ENCODE measurements at regions not wholly inside any gene's neighbourhood (a gene's known extent, or its start where the extent isn't known, plus 50 kb on each side); places are given as distances from the start of the nearest gene placed in this dataset.

DNA sequence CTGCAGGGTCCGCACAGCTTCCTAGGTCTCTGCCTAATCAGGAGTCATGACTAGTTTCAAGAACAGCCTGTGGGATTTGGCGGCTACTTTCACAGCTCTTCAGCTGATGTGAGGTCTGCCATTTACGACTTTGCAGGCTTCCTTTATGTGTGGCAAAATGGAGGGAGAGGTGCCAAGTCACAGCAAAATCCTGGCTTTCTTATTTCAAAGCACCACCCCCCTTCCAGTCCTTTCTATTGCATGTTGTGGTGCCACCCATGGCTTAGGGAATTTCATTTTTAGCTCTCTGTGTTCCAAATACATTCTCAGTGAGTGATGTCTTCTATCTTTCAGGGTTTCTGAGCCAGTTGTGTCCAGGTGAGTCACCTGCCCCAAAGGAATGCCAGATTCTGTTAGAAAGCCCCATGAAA is 75.1 kb upstream of the WLS start:
- H3K9me3 ChIP-seq (ENCODE audit: control insufficient read depth in 2 of 2, insufficient read depth in 1 of 2, low read depth in 1 of 2, low read length in 1 of 2) = no peaks in the 10 kb centered on the region
- H3K36me3 ChIP-seq (ENCODE audit: control insufficient read depth in 2 of 2, insufficient read depth in 2 of 2, low read length in 1 of 2) = no peaks in the 10 kb centered on the region
- no peaks in the 10 kb centered on the region for H3K4me1 ChIP-seq (ENCODE audit: control insufficient read depth in 2 of 2, insufficient read depth in 2 of 2, low read length in 1 of 2)
- H3K27ac ChIP-seq (ENCODE audit: low read depth in 2 of 2, low read length in 1 of 2) = peak overlapping the region; percentile 1 to 60
- WGBS, 2 donors = 44 to 51% methylated on average over 3 of the region's 3 CpGs
- no peaks in the 10 kb centered on the region for H3K27me3 ChIP-seq (ENCODE audit: control insufficient read depth in 1 of 2, insufficient read depth in 2 of 2, low read length in 2 of 2)
- no peak overlapping the region for H3K4me3 ChIP-seq (ENCODE audit: low read depth in 1 of 2, low read length in 2 of 2)

DNA sequence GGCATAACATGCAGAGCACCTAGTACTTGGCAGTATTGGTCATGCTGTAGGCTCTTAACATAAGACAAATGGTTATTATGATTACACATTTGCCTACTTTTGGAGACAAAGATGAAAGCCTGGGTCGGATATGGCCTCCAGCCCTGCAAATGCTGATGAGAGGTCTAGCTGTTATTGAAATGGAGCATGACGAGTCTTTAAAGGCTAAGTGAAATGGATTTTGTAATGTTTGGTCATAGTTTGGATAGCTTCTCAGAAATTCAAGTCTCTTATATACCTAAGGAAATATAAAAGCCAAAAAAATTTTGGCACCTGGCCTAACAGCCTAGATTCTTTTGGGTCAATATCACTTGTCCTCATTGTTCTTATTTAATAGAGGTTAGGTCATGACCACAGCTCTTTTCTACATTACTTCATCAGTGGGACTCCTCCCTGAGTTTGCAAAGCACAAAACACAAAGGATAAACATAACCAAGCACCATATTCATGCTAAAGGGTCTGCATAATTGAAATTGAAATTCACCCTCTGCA is 69.2 kb upstream of the WLS start:
- 43 to 60% methylated on average over 2 of the region's 2 CpGs for WGBS, 2 donors
- Histone ChIP-seq H3K27ac (ENCODE audit: low read depth in 2 of 2, low read length in 1 of 2) (no peak overlapping the region), H3K4me1 (ENCODE audit: control insufficient read depth in 2 of 2, insufficient read depth in 2 of 2, low read length in 1 of 2) (no peaks in the 10 kb centered on the region), H3K27me3 (ENCODE audit: control insufficient read depth in 1 of 2, insufficient read depth in 2 of 2, low read length in 2 of 2) (no peaks in the 10 kb centered on the region), H3K9me3 (ENCODE audit: control insufficient read depth in 2 of 2, insufficient read depth in 1 of 2, low read depth in 1 of 2, low read length in 1 of 2) (no peaks in the 10 kb centered on the region), H3K36me3 (ENCODE audit: control insufficient read depth in 2 of 2, insufficient read depth in 2 of 2, low read length in 1 of 2) (no peaks in the 10 kb centered on the region), H3K4me3 (ENCODE audit: low read depth in 1 of 2, low read length in 2 of 2) (no peak overlapping the region)

DNA sequence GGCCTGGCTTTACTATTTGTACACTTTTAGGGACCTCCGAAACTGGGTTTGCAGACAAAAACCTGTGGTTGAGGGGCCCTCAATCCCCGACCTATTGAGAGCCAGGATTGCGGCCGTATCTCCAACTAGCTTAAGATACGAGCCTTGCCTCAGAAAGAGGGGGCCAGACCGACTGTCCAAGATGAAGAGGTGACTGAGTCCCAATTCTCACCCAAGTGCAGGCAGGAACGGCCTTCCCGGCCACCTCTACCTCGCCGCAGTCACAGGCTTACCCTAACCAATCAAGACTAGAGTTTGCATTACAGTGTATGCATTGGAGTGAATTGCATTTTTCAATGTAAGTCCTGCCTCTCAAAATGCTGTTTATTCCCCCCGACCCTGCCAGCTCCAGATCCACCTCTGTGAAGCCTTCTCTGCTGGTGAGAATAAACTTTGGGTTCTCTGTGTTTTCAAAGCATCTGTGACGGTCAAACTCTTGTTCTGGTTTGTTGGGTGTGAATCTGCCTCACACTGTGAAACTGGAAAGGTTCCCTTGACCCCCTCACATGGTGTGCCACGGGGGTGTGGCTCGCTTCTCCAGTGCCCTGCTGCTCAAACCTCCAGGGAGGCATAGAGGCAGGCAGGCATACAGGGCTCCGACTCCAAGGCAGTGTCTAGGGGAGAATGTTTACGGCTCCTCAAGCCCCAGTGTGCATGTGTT is 62.2 kb upstream of the WLS start:
- Histone ChIP-seq H3K9me3 (ENCODE audit: control insufficient read depth in 2 of 2, insufficient read depth in 1 of 2, low read depth in 1 of 2, low read length in 1 of 2) (no peaks in the 10 kb centered on the region), H3K27ac (ENCODE audit: low read depth in 2 of 2, low read length in 1 of 2) (no peak overlapping the region), H3K4me1 (ENCODE audit: control insufficient read depth in 2 of 2, insufficient read depth in 2 of 2, low read length in 1 of 2) (no peaks in the 10 kb centered on the region), H3K4me3 (ENCODE audit: low read depth in 1 of 2, low read length in 2 of 2) (no peak overlapping the region), H3K36me3 (ENCODE audit: control insufficient read depth in 2 of 2, insufficient read depth in 2 of 2, low read length in 1 of 2) (no peaks in the 10 kb centered on the region), H3K27me3 (ENCODE audit: control insufficient read depth in 1 of 2, insufficient read depth in 2 of 2, low read length in 2 of 2) (no peaks in the 10 kb centered on the region)
- 92% methylated on average over 16 of the region's 16 CpGs for WGBS, 2 donors

DNA sequence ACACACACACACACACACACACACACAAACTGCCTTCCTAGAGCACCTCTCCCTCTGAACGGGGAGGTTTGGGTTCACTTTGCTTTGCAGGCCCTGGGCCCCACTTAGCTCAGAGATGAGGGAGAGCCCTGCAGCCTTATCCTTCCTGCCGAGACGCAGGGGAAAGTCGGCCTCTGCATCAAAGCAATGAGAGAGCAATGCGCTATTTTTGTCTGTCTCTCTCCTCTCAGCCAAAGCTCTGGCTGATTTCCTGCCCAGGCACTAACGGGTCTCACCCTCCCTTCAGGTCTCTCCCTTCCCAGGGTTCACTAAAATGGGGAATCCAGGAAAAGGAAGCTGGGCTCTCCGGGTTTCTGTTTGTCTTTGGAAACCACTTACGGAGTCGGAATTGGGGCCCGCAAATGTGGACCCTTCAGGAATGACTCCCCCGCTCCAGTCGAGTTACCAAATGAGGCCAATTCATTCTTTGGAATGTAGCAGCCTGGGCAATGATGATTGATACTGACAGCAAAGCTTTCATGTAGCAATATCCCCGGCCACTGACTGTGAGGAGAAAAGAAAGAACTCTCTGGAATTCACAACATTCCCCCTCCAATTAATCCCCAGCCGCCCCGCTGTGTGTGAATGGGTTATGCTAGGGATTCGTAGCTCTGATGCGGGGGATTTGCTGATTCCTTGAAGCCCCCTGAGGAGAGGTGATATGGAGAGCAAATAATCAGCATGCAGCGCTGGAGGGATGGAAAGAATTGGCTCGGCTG is 61.5 kb upstream of the WLS start:
- no peak overlapping the region for H3K4me3 ChIP-seq (ENCODE audit: low read depth in 1 of 2, low read length in 2 of 2)
- H3K27ac ChIP-seq (ENCODE audit: low read depth in 2 of 2, low read length in 1 of 2) = peak overlapping the region in 1 of 2 donors; percentile 36
- 55 to 61% methylated on average over 19 of the region's 19 CpGs for WGBS, 2 donors
- no peaks in the 10 kb centered on the region for H3K27me3 ChIP-seq (ENCODE audit: control insufficient read depth in 1 of 2, insufficient read depth in 2 of 2, low read length in 2 of 2)
- H3K36me3 ChIP-seq (ENCODE audit: control insufficient read depth in 2 of 2, insufficient read depth in 2 of 2, low read length in 1 of 2) = no peaks in the 10 kb centered on the region
- no peaks in the 10 kb centered on the region for H3K9me3 ChIP-seq (ENCODE audit: control insufficient read depth in 2 of 2, insufficient read depth in 1 of 2, low read depth in 1 of 2, low read length in 1 of 2)
- no peaks in the 10 kb centered on the region for H3K4me1 ChIP-seq (ENCODE audit: control insufficient read depth in 2 of 2, insufficient read depth in 2 of 2, low read length in 1 of 2)

DNA sequence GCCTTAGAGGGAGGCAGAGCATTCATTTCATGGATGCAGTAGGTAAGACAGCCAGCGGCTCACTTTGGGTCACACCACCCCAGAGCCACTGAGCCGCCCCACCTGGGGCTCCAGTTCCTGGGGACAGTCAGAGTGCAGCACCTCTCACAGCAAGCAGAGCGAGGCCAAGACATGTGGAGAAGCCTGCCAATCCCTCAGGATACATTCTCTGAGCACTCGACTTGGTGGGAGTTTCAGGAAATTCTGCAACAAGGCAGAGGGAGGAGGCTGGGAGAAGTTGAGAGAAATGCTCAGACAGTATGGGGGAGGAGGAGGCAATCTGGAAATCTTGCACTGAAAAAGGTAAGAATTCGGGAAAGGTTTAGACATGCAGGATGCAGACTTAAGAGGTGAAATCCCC is 60.8 kb upstream of the WLS start:
- Histone ChIP-seq H3K27me3 (ENCODE audit: control insufficient read depth in 1 of 2, insufficient read depth in 2 of 2, low read length in 2 of 2) (no peaks in the 10 kb centered on the region), H3K4me3 (ENCODE audit: low read depth in 1 of 2, low read length in 2 of 2) (no peak overlapping the region), H3K27ac (ENCODE audit: low read depth in 2 of 2, low read length in 1 of 2) (peak overlapping the region in 1 of 2 donors; percentile 24), H3K36me3 (ENCODE audit: control insufficient read depth in 2 of 2, insufficient read depth in 2 of 2, low read length in 1 of 2) (no peaks in the 10 kb centered on the region), H3K4me1 (ENCODE audit: control insufficient read depth in 2 of 2, insufficient read depth in 2 of 2, low read length in 1 of 2) (no peaks in the 10 kb centered on the region), H3K9me3 (ENCODE audit: control insufficient read depth in 2 of 2, insufficient read depth in 1 of 2, low read depth in 1 of 2, low read length in 1 of 2) (no peaks in the 10 kb centered on the region)
- WGBS, 2 donors = 37 to 57% methylated on average over 5 of the region's 5 CpGs

DNA sequence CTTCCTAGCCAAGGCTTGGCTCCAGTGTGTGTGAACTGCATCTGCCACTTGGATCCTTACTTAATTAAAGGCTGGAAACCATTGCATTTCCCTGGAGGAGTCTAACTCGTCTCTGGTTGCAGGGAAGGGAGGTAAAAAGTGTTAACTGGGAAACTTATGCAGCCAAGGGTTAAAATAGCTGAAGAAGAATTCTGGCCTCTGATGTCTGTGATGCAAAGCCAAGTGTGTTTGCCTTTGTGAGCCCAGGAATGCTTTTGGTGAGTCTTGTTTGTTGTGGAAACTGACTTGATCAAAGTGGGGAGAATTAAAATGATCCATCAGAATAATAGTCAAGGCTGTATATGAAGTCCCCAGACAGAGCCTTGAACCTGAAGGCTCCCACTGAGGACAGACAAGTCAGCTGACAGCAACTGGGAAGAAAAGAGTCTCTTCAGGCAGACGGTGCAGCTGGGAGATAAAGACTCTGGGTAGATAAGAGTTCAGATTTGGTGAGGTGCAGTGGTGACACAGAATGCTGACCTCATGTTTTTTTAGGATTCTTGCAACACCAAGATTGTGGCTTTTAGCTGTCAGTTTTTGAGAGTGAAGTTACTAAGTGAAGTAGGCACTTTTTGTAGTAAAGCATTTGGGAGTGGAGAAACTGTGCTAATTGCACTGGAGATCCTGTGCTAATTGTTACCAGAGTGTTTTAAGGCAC is 59.5 kb upstream of the WLS start:
- Histone ChIP-seq H3K27me3 (ENCODE audit: control insufficient read depth in 1 of 2, insufficient read depth in 2 of 2, low read length in 2 of 2) (no peaks in the 10 kb centered on the region), H3K9me3 (ENCODE audit: control insufficient read depth in 2 of 2, insufficient read depth in 1 of 2, low read depth in 1 of 2, low read length in 1 of 2) (no peaks in the 10 kb centered on the region), H3K4me1 (ENCODE audit: control insufficient read depth in 2 of 2, insufficient read depth in 2 of 2, low read length in 1 of 2) (no peaks in the 10 kb centered on the region), H3K4me3 (ENCODE audit: low read depth in 1 of 2, low read length in 2 of 2) (no peak overlapping the region), H3K27ac (ENCODE audit: low read depth in 2 of 2, low read length in 1 of 2) (no peak overlapping the region), H3K36me3 (ENCODE audit: control insufficient read depth in 2 of 2, insufficient read depth in 2 of 2, low read length in 1 of 2) (no peaks in the 10 kb centered on the region)
- WGBS, 2 donors = 27 to 30% methylated on average over 2 of the region's 2 CpGs

DNA sequence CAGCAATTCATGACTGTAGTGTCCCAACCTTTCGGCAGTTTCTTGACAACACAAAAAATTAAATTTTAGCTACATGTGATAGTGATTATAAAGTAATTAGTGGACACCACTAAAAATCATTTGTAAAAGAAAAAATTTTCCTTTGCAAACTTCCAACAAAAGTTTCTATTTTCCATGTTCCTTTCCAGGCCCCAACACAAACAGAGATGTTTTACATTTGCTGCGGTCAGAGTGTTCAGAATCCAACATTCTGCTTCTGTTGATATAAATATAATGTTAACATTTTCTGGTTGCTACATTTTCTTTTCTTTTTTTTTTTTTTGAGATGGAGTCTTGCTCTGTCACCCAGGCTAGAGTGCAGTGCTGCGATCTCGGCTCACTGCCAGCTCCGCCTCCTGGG is 54.9 kb upstream of the WLS start:
- H3K9me3 ChIP-seq (ENCODE audit: control insufficient read depth in 2 of 2, insufficient read depth in 1 of 2, low read depth in 1 of 2, low read length in 1 of 2) = no peaks in the 10 kb centered on the region
- no peak overlapping the region for H3K27ac ChIP-seq (ENCODE audit: low read depth in 2 of 2, low read length in 1 of 2)
- H3K4me3 ChIP-seq (ENCODE audit: low read depth in 1 of 2, low read length in 2 of 2) = no peak overlapping the region
- no peaks in the 10 kb centered on the region for H3K4me1 ChIP-seq (ENCODE audit: control insufficient read depth in 2 of 2, insufficient read depth in 2 of 2, low read length in 1 of 2)
- H3K36me3 ChIP-seq (ENCODE audit: control insufficient read depth in 2 of 2, insufficient read depth in 2 of 2, low read length in 1 of 2) = no peaks in the 10 kb centered on the region
- H3K27me3 ChIP-seq (ENCODE audit: control insufficient read depth in 1 of 2, insufficient read depth in 2 of 2, low read length in 2 of 2) = no peaks in the 10 kb centered on the region
- 77 to 85% methylated on average over 5 of the region's 5 CpGs for WGBS, 2 donors

DNA sequence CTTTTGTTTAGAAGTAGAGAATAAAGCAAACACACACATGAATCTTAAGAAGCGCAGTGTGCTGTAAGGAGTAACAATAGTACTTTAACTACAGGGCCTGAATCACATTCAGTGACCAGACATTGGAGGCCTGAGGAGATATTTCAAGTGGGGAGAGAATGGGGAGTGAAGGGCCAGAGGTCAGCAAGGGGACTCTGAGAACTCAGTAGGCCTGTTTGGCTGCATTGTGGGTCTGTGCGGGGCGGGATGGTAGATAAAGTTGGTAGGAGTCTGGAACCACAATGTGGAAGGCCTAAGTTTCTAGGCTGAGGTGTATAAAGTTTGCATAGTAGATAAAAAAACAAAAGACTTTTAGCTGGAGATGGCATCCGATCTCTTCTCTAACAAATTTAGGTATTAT is 52.7 kb upstream of the WLS start:
- no peak overlapping the region for H3K27ac ChIP-seq (ENCODE audit: low read depth in 2 of 2, low read length in 1 of 2)
- H3K36me3 ChIP-seq (ENCODE audit: control insufficient read depth in 2 of 2, insufficient read depth in 2 of 2, low read length in 1 of 2) = no peaks in the 10 kb centered on the region
- no peaks in the 10 kb centered on the region for H3K9me3 ChIP-seq (ENCODE audit: control insufficient read depth in 2 of 2, insufficient read depth in 1 of 2, low read depth in 1 of 2, low read length in 1 of 2)
- no peaks in the 10 kb centered on the region for H3K27me3 ChIP-seq (ENCODE audit: control insufficient read depth in 1 of 2, insufficient read depth in 2 of 2, low read length in 2 of 2)
- 89 to 96% methylated on average over 4 of the region's 4 CpGs for WGBS, 2 donors
- no peak overlapping the region for H3K4me3 ChIP-seq (ENCODE audit: low read depth in 1 of 2, low read length in 2 of 2)
- no peaks in the 10 kb centered on the region for H3K4me1 ChIP-seq (ENCODE audit: control insufficient read depth in 2 of 2, insufficient read depth in 2 of 2, low read length in 1 of 2)

DNA sequence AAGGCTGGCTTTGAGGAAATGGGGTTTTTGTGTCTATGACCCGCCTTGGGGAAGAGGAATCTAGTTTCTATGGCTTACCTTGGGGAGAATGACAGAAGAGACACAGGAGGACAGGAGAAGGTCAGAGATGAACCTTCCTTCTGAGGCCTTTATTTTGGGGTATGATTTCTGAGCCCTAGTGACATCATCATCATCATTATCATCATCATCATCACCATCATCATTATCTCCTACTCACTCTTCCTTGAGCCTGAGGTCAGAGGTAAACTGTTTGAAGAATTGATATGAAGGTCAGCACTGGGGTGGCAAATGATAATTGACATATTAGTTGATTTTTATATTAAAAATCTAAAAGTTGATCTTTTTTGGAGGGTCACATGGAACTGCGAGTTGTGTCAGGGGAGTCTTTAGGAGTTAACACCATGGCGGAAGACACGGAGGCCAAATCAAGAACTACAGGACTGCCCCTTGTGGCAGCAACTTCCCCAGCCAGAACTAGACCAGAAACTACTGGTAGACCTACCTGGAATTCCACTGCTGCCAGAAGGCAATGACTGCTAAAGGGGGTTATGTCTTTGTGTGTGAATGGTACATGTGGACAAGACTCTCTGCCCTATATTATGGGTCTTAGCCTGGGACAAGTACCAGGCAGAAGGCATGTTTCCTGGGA is 49.8 kb upstream of the WLS start:
- no peak overlapping the region for H3K4me3 ChIP-seq (ENCODE audit: low read depth in 1 of 2, low read length in 2 of 2)
- H3K27ac ChIP-seq (ENCODE audit: low read depth in 2 of 2, low read length in 1 of 2) = no peak overlapping the region
- H3K4me1 ChIP-seq (ENCODE audit: control insufficient read depth in 2 of 2, insufficient read depth in 2 of 2, low read length in 1 of 2) = no peaks in the 10 kb centered on the region
- no peaks in the 10 kb centered on the region for H3K36me3 ChIP-seq (ENCODE audit: control insufficient read depth in 2 of 2, insufficient read depth in 2 of 2, low read length in 1 of 2)
- H3K9me3 ChIP-seq (ENCODE audit: control insufficient read depth in 2 of 2, insufficient read depth in 1 of 2, low read depth in 1 of 2, low read length in 1 of 2) = no peaks in the 10 kb centered on the region
- H3K27me3 ChIP-seq (ENCODE audit: control insufficient read depth in 1 of 2, insufficient read depth in 2 of 2, low read length in 2 of 2) = no peaks in the 10 kb centered on the region
- WGBS, 2 donors = 74 to 97% methylated on average over 4 of the region's 4 CpGs
